HCT116 (cell line): ENCODE measurements at regions not wholly inside any gene's neighbourhood (a gene's known extent, or its start where the extent isn't known, plus 50 kb on each side); places are given as distances from the start of the nearest gene placed in this dataset.

Experiments
- ATAC-seq: fragments of 200-7000 bp; cut with Tn5 transposase; 2 replicates; pipeline ENCODE4 v1.9.1; 2020; ENCODE audit warnings: mild to moderate bottlenecking, moderate library complexity
- BruUV-seq: library from RNA; stranded (reverse); fragments of 400-500 nt; replicated peaks from 2 replicates; lab custom pipeline; 2021; lab: Mats Ljungman, UMichigan
- CTCF ChIA-PET: fragments of 300-600 bp; sonication (Branson Sonifier 250); formaldehyde crosslinking; loops from one replicate; lab custom pipeline; 2021; ENCODE audit warnings: antibody characterized with exemption; lab: Charles Lee
- POLR2A ChIA-PET: fragments of 300-600, 350-600 bp; sonication (Branson Sonifier 250); formaldehyde crosslinking; loops from one replicate; lab custom pipeline; 2021; ENCODE audit warnings: antibody characterized with exemption; lab: Charles Lee
- RAD21 ChIA-PET, 2 experiments: fragments of 300-600 bp; sonication (Branson Sonifier 250); formaldehyde crosslinking; loops; one replicate each; lab custom pipeline; 2023; ENCODE audit warnings: low total read pairs in 2 of 2; ENCODE audit not compliant: uncharacterized antibody in 2 of 2, unreplicated experiment in 2 of 2, low non-redundant PET in 1 of 2; lab: Charles Lee
- DNase-seq: peaks from one replicate; pipeline ENCODE4 v3.0.0-alpha.2; 2010; ENCODE audit warnings: low read depth, low spot score
- H2AFZ ChIP-seq: fragments of 200-600 bp; shearing (Covaris generic), sonication (generic); 2 replicates; pipeline ENCODE4 v1.6.1; 2017; ENCODE audit warnings: low read depth, mixed run types, mixed read lengths, antibody characterized with exemption, low read length; ENCODE audit not compliant: poor library complexity, severe bottlenecking
- H3K27ac ChIP-seq: 2 replicates; pipeline ENCODE4 v1.5.1; 2012; ENCODE audit warnings: low read depth, low read length
- H3K27me3 ChIP-seq: fragments of 200-600 bp; sonication (generic); 2 replicates; pipeline ENCODE4 v1.6.1; 2016; ENCODE audit warnings: mixed run types, low read length, mixed read lengths; ENCODE audit not compliant: insufficient read depth
- H3K36me3 ChIP-seq, 2 experiments: fragments of 200-500 bp in 1 of 2; fragments of 200-600 bp in 1 of 2; sonication (Bioruptor generic) in 1 of 2; sonication (generic) in 1 of 2; 2 replicates each; pipeline versions ENCODE4 v1.5.1 to v1.6.1; 2014 to 2016; ENCODE audit warnings: low read length in 2 of 2, inconsistent platforms in 1 of 2, mixed read lengths in 1 of 2, mixed run types in 1 of 2; ENCODE audit not compliant: insufficient read depth in 2 of 2, control insufficient read depth in 1 of 2
- H3K4me1 ChIP-seq, 2 experiments: fragments of 200-600 bp in 1 of 2; sonication (generic) in 1 of 2; 2 replicates each; pipeline versions ENCODE4 v1.5.1 to v1.6.1; 2012 to 2017; ENCODE audit warnings: low read length in 2 of 2, inconsistent platforms in 1 of 2, mild to moderate bottlenecking in 1 of 2, mixed read lengths in 1 of 2, mixed run types in 1 of 2, moderate library complexity in 1 of 2; ENCODE audit not compliant: insufficient read depth in 2 of 2, control insufficient read depth in 1 of 2
- H3K4me2 ChIP-seq: fragments of 200-600 bp; sonication (generic); 2 replicates; pipeline ENCODE4 v1.6.1; 2017; ENCODE audit warnings: mixed run types, low read length, mixed read lengths
- H3K4me3 ChIP-seq, 2 experiments: fragments of 200-600 bp in 1 of 2; sonication (generic) in 1 of 2; replicated peaks in 1 of 2; 2 replicates each; pipeline ENCODE4 v1.5.1; 2011 to 2016; ENCODE audit warnings: low read length in 2 of 2, control low read depth in 1 of 2, low read depth in 1 of 2, mild to moderate bottlenecking in 1 of 2, mixed read lengths in 1 of 2, mixed run types in 1 of 2
- H3K79me2 ChIP-seq: fragments of 200-600 bp; sonication (generic); 2 replicates; pipeline ENCODE4 v1.6.1; 2017; ENCODE audit warnings: mild to moderate bottlenecking, mixed run types, low read length, moderate library complexity, mixed read lengths; ENCODE audit not compliant: insufficient read depth
- H3K9ac ChIP-seq: fragments of 200-600 bp; sonication (generic); 2 replicates; pipeline ENCODE4 v1.6.1; 2016; ENCODE audit warnings: low read length, mixed read lengths
- H3K9me2 ChIP-seq: fragments of 200-600 bp; sonication (generic), shearing (Covaris generic); 2 replicates; pipeline ENCODE4 v1.6.1; 2017; ENCODE audit warnings: mixed run types, mild to moderate bottlenecking, moderate library complexity; ENCODE audit not compliant: insufficient read depth
- H3K9me3 ChIP-seq, 2 experiments: fragments of 200-500 bp in 1 of 2; fragments of 200-600 bp in 1 of 2; sonication (Bioruptor generic) in 1 of 2; sonication (generic) in 1 of 2; 2 replicates each; pipeline ENCODE4 v1.6.1; 2014 to 2017; ENCODE audit warnings: low read length in 2 of 2, mixed read lengths in 2 of 2, inconsistent platforms in 1 of 2, low read depth in 1 of 2, mild to moderate bottlenecking in 1 of 2, mixed run types in 1 of 2, moderate library complexity in 1 of 2; ENCODE audit not compliant: control insufficient read depth in 1 of 2, insufficient read depth in 1 of 2
- H4K20me1 ChIP-seq: fragments of 200-600 bp; sonication (generic), shearing (Covaris generic); 2 replicates; pipeline ENCODE4 v1.6.1; 2017; ENCODE audit warnings: mixed run types, mild to moderate bottlenecking, moderate library complexity; ENCODE audit not compliant: insufficient read depth
- CBX3 ChIP-seq: IDR thresholded peaks from 2 replicates; pipeline ENCODE4 v1.6.1; 2012; ENCODE audit warnings: low read depth
- EGR1 ChIP-seq: IDR thresholded peaks from 2 replicates; pipeline ENCODE4 v1.6.1; 2012; ENCODE audit warnings: low read depth
- ELF1 ChIP-seq: IDR thresholded peaks from 2 replicates; pipeline ENCODE4 v1.6.1; 2012; ENCODE audit warnings: low read depth, borderline replicate concordance
- EZH2 ChIP-seq: fragments of 200-600 bp; sonication (generic); IDR thresholded peaks from 2 replicates; pipeline ENCODE4 v1.6.1; 2017; ENCODE audit warnings: antibody characterized with exemption, mixed run types
- EZH2phosphoT487 ChIP-seq: fragments of 200-600 bp; IDR thresholded peaks from 2 replicates; pipeline ENCODE4 v1.6.1; 2018; ENCODE audit warnings: antibody characterized with exemption, borderline replicate concordance
- FOSL1 ChIP-seq: IDR thresholded peaks from 2 replicates; pipeline ENCODE4 v1.6.1; 2012; ENCODE audit warnings: low read depth
- JUND ChIP-seq: IDR thresholded peaks from 2 replicates; pipeline ENCODE4 v1.6.1; 2012
- RAD21 ChIP-seq: IDR thresholded peaks from 2 replicates; pipeline ENCODE4 v1.6.1; 2012; ENCODE audit warnings: low read depth, mild to moderate bottlenecking
- SIN3A ChIP-seq: IDR thresholded peaks from 2 replicates; pipeline ENCODE4 v1.6.1; 2012; ENCODE audit warnings: low read depth
- SP1 ChIP-seq: IDR thresholded peaks from 2 replicates; pipeline ENCODE4 v1.6.1; 2012; ENCODE audit warnings: low read depth
- ZNF274 ChIP-seq: fragments of 200-500 bp; sonication (Bioruptor generic); IDR thresholded peaks from 2 replicates; pipeline ENCODE4 v1.6.1; 2014; ENCODE audit warnings: mild to moderate bottlenecking, low read depth, low read length, inconsistent platforms
- intact Hi-C: fragments of 100-400 bp; cut with micrococcal nuclease; formaldehyde crosslinking; loops from 2 replicates; pipeline ENCODE4 v1.10.0; 2022
- TF ChIP-seq, protein P1 (sequence below): IDR thresholded peaks from 2 replicates; pipeline ENCODE4 v1.6.1; 2011; ENCODE audit warnings: mild to moderate bottlenecking, low read length, moderate library complexity; ENCODE audit not compliant: insufficient replicate concordance; ENCODE audit errors: extremely low read depth
- TF ChIP-seq, protein P2 (sequence below): IDR thresholded peaks from 2 replicates; pipeline ENCODE4 v1.6.1; 2012
- TF ChIP-seq, protein P3 (sequence below), 3 experiments: fragments of 200-600 bp in 1 of 3; sonication (generic) in 1 of 3; IDR thresholded peaks in 2 of 3; conservative IDR thresholded peaks in 1 of 3; 2 replicates each; pipeline ENCODE4 v1.5.1; 2012 to 2017; ENCODE audit warnings: low read depth in 2 of 3, low read length in 2 of 3, antibody characterized with exemption in 1 of 3, borderline replicate concordance in 1 of 3, control low read depth in 1 of 3, mild to moderate bottlenecking in 1 of 3, mixed read lengths in 1 of 3, mixed run types in 1 of 3, moderate library complexity in 1 of 3; ENCODE audit not compliant: insufficient read depth in 1 of 3
- TF ChIP-seq, protein P4 (sequence below): IDR thresholded peaks from 2 replicates; pipeline ENCODE4 v1.6.1; 2012; ENCODE audit warnings: low read depth
- TF ChIP-seq, protein P5 (sequence below): IDR thresholded peaks from 2 replicates; pipeline ENCODE4 v1.6.1; 2012

DNA sequence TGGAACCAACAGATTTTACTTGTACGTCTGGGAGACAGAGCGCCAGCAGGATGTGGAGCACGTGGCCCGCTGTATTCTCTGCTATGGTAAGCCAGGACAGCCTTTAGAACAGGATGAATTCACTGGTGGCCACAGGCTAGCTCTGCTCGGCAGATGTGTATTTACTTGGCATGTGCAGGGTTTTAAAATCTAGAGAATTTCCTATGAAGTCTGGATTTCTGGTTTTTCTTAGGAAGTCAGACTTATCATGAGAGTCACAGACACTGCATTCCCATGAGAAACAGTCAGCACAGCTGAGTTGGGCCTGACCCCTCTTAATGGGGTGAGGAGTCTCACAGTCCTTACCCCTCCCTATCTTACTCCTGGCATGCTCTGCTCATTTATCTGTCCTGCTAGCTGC lies 84.6 kb upstream of the COL6A5 start:
- Histone ChIP-seq H3K79me2 (no peaks in the 10 kb centered on the region), H3K9me3 (no peaks in the 10 kb centered on the region), H4K20me1 (no peaks in the 10 kb centered on the region; the same call in 1 of the 2 replicates), H3K9ac (no peak overlapping the region), H3K27me3 (peaks cover 28% of the 10 kb centered on the region), H3K4me2 (no peak overlapping the region), H3K4me3 (no peak overlapping the region), H3K36me3 (no peaks in the 10 kb centered on the region), H3K9me2 (no peaks in the 10 kb centered on the region), H3K27ac (no peak overlapping the region), H2AFZ (no peak overlapping the region), H3K4me1 (no peaks in the 10 kb centered on the region)
- ChIA-PET RAD21 (no interaction called here), POLR2A (no interaction called here), CTCF (no interaction called here)
- no TSS peak for BruUV-seq
- intact Hi-C loops, result no loop called here
- ATAC-seq (no peak), DNase-seq (no peak)
- TF ChIP-seq, protein P1, sequence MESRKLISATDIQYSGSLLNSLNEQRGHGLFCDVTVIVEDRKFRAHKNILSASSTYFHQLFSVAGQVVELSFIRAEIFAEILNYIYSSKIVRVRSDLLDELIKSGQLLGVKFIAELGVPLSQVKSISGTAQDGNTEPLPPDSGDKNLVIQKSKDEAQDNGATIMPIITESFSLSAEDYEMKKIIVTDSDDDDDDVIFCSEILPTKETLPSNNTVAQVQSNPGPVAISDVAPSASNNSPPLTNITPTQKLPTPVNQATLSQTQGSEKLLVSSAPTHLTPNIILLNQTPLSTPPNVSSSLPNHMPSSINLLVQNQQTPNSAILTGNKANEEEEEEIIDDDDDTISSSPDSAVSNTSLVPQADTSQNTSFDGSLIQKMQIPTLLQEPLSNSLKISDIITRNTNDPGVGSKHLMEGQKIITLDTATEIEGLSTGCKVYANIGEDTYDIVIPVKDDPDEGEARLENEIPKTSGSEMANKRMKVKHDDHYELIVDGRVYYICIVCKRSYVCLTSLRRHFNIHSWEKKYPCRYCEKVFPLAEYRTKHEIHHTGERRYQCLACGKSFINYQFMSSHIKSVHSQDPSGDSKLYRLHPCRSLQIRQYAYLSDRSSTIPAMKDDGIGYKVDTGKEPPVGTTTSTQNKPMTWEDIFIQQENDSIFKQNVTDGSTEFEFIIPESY, result no peak
- no peak for TF ChIP-seq ZNF274
- TF ChIP-seq JUND, result no peak
- no peak for TF ChIP-seq RAD21
- TF ChIP-seq, protein P2, sequence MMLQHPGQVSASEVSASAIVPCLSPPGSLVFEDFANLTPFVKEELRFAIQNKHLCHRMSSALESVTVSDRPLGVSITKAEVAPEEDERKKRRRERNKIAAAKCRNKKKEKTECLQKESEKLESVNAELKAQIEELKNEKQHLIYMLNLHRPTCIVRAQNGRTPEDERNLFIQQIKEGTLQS, result no peak
- no peak for TF ChIP-seq EZH2
- no peak for TF ChIP-seq SIN3A
- TF ChIP-seq, protein P3, sequence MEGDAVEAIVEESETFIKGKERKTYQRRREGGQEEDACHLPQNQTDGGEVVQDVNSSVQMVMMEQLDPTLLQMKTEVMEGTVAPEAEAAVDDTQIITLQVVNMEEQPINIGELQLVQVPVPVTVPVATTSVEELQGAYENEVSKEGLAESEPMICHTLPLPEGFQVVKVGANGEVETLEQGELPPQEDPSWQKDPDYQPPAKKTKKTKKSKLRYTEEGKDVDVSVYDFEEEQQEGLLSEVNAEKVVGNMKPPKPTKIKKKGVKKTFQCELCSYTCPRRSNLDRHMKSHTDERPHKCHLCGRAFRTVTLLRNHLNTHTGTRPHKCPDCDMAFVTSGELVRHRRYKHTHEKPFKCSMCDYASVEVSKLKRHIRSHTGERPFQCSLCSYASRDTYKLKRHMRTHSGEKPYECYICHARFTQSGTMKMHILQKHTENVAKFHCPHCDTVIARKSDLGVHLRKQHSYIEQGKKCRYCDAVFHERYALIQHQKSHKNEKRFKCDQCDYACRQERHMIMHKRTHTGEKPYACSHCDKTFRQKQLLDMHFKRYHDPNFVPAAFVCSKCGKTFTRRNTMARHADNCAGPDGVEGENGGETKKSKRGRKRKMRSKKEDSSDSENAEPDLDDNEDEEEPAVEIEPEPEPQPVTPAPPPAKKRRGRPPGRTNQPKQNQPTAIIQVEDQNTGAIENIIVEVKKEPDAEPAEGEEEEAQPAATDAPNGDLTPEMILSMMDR (IDR thresholded peaks at IDR 0.05 in 2 of 3, conservative IDR thresholded peaks at IDR 0.05 in 1 of 3; ENCODE audit: borderline replicate concordance in 1 of 3, insufficient read depth in 1 of 3, low read depth in 2 of 3, low read length in 2 of 3), result no peak
- no peak for TF ChIP-seq EZH2phosphoT487
- no peak for TF ChIP-seq ELF1
- no peak for TF ChIP-seq EGR1
- TF ChIP-seq SP1, result no peak
- TF ChIP-seq, protein P4, sequence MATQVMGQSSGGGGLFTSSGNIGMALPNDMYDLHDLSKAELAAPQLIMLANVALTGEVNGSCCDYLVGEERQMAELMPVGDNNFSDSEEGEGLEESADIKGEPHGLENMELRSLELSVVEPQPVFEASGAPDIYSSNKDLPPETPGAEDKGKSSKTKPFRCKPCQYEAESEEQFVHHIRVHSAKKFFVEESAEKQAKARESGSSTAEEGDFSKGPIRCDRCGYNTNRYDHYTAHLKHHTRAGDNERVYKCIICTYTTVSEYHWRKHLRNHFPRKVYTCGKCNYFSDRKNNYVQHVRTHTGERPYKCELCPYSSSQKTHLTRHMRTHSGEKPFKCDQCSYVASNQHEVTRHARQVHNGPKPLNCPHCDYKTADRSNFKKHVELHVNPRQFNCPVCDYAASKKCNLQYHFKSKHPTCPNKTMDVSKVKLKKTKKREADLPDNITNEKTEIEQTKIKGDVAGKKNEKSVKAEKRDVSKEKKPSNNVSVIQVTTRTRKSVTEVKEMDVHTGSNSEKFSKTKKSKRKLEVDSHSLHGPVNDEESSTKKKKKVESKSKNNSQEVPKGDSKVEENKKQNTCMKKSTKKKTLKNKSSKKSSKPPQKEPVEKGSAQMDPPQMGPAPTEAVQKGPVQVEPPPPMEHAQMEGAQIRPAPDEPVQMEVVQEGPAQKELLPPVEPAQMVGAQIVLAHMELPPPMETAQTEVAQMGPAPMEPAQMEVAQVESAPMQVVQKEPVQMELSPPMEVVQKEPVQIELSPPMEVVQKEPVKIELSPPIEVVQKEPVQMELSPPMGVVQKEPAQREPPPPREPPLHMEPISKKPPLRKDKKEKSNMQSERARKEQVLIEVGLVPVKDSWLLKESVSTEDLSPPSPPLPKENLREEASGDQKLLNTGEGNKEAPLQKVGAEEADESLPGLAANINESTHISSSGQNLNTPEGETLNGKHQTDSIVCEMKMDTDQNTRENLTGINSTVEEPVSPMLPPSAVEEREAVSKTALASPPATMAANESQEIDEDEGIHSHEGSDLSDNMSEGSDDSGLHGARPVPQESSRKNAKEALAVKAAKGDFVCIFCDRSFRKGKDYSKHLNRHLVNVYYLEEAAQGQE, result no peak
- TF ChIP-seq FOSL1, result no peak
- TF ChIP-seq CBX3, result no peak
- TF ChIP-seq, protein P5, sequence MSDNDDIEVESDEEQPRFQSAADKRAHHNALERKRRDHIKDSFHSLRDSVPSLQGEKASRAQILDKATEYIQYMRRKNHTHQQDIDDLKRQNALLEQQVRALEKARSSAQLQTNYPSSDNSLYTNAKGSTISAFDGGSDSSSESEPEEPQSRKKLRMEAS, result no peak
